ENCODE measurements at regions not wholly inside any gene's neighbourhood (a gene's known extent, or its start where the extent isn't known, plus 50 kb on each side); places are given as distances from the start of the nearest gene placed in this dataset.

DNA sequence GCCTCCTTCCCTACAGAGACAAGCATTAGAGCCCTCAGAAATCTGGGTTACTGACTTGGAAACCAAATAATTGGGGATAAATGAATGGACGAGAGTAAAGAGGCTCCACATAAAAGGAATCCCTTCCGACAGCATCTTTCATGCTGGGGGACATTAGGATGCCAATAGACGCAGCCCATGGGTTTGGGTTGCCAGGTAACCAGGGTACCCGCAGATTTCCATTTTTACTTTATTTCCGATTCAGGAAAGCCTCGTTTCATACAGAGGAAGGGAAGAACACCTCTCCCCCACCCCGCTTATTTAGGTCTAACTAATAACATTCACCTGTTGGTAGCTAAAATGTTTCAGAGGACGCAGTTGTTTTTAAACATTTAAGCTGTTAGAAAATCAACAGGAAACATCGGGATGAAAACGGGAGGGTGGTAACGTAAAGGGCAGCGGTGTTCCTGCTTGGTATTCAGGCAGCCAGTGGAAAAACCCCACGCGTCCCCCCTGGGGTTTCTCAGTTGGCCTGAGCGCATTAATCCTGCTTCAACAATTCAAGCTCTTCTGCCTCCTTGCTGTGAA is 179.5 kb downstream of the YTHDC2 start:
- Histone ChIP-seq H3K4me3 (ENCODE audit: insufficient read depth, low read depth, low read length) (no peak overlapping the region), H3K79me1 (ENCODE audit: low read depth in 1 of 2, low read length in 2 of 2) (no peaks in the 10 kb centered on the region), H4K5ac (ENCODE audit: low read depth, low read length) (no peak overlapping the region), H2BK5ac (ENCODE audit: low read depth, low read length, poor library complexity, severe bottlenecking) (no peak overlapping the region), H3K27me3 (ENCODE audit: control insufficient read depth, insufficient read depth, low read length) (peaks cover 20% of the 10 kb centered on the region), H4K91ac (ENCODE audit: insufficient read depth, low read depth, low read length) (no peak overlapping the region), H4K8ac (ENCODE audit: low read depth in 2 of 2, low read length in 2 of 2) (no peak overlapping the region), H3K23ac (ENCODE audit: low read depth, low read length) (no peak overlapping the region), H4K20me1 (ENCODE audit: insufficient read depth, low read length) (no peaks in the 10 kb centered on the region), H3K9me1 (ENCODE audit: insufficient read depth, low read length) (no peaks in the 10 kb centered on the region), H2BK20ac (ENCODE audit: low read depth, low read length) (no peak overlapping the region), H3K56ac (ENCODE audit: extremely low read depth, insufficient read depth, low read length) (no peak overlapping the region), H3K4ac (ENCODE audit: low read depth, low read length) (no peak overlapping the region), H2BK120ac (ENCODE audit: low read depth, low read length) (no peak overlapping the region), H2AFZ (replicated peaks; ENCODE audit: low read length, poor library complexity) (no peak overlapping the region), H2AK9ac (replicated peaks; ENCODE audit: low read depth, low read length, poor library complexity) (no peak overlapping the region), H2BK15ac (ENCODE audit: low read depth, low read length) (no peak overlapping the region), H3K36me3 (ENCODE audit: control insufficient read depth, insufficient read depth, low read length) (no peaks in the 10 kb centered on the region), H3K14ac (replicated peaks; ENCODE audit: low read depth, low read length) (no peak overlapping the region), H3K18ac (ENCODE audit: low read depth, low read length) (no peak overlapping the region), H2AK5ac (ENCODE audit: low read depth, low read length) (no peak overlapping the region), H3K9me3 (ENCODE audit: control insufficient read depth, insufficient read depth, low read length) (no peaks in the 10 kb centered on the region), H3K9ac (ENCODE audit: low read depth, low read length) (no peak overlapping the region), H3K27ac (ENCODE audit: insufficient read depth, low read length) (no peak overlapping the region), H3K4me2 (ENCODE audit: low read depth, low read length) (no peak overlapping the region), H3K4me1 (ENCODE audit: control insufficient read depth, insufficient read depth, low read length) (no peaks in the 10 kb centered on the region)
- dilution Hi-C loops (cut with HindIII; ENCODE audit: low sequenced_read_pairs, unreplicated experiment) (no loop called here), intact Hi-C loops (cut with micrococcal nuclease) (no loop called here), in situ Hi-C loops (cut with MboI; ENCODE audit: low sequenced_read_pairs) (no loop called here)
- no CpG with 5 or more reads among the region's 15 CpGs for WGBS, 2 experiments (ENCODE audit: extremely low coverage in 2 of 2, insufficient read length in 1 of 2)
- no TSS peak for BruUV-seq (replicated peaks)
- TF ChIP-seq MXI1 (IDR thresholded peaks at IDR 0.05; ENCODE audit: borderline replicate concordance, low read depth, low read length) (no peak), RCOR1 (IDR thresholded peaks at IDR 0.05; ENCODE audit: insufficient replicate concordance, low read length) (no peak), FOS (IDR thresholded peaks at IDR 0.05; ENCODE audit: low read depth, low read length) (no peak), ELK1 (IDR thresholded peaks at IDR 0.05; ENCODE audit: borderline replicate concordance, low read depth, low read length) (no peak), NFE2L2 (IDR thresholded peaks at IDR 0.05; ENCODE audit: low read depth, low read length) (no peak), CEBPB (IDR thresholded peaks at IDR 0.05; ENCODE audit: low read depth, low read length) (no peak), RAD21 (IDR thresholded peaks at IDR 0.05; ENCODE audit: low read length) (no peak), POLR2A (IDR thresholded peaks at IDR 0.05; ENCODE audit: low read depth, low read length) (no peak), SMC3 (IDR thresholded peaks at IDR 0.05; ENCODE audit: low read depth, low read length) (no peak), RFX5 (IDR thresholded peaks at IDR 0.05; ENCODE audit: low read depth, low read length) (no peak), MAFK (IDR thresholded peaks at IDR 0.05; ENCODE audit: low read depth, low read length) (no peak), USF2 (IDR thresholded peaks at IDR 0.05; ENCODE audit: low read depth, low read length) (no peak), BHLHE40 (IDR thresholded peaks at IDR 0.05; ENCODE audit: low read depth, low read length) (no peak)
- TF ChIP-seq, protein P1, sequence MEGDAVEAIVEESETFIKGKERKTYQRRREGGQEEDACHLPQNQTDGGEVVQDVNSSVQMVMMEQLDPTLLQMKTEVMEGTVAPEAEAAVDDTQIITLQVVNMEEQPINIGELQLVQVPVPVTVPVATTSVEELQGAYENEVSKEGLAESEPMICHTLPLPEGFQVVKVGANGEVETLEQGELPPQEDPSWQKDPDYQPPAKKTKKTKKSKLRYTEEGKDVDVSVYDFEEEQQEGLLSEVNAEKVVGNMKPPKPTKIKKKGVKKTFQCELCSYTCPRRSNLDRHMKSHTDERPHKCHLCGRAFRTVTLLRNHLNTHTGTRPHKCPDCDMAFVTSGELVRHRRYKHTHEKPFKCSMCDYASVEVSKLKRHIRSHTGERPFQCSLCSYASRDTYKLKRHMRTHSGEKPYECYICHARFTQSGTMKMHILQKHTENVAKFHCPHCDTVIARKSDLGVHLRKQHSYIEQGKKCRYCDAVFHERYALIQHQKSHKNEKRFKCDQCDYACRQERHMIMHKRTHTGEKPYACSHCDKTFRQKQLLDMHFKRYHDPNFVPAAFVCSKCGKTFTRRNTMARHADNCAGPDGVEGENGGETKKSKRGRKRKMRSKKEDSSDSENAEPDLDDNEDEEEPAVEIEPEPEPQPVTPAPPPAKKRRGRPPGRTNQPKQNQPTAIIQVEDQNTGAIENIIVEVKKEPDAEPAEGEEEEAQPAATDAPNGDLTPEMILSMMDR (conservative IDR thresholded peaks at IDR 0.05; ENCODE audit: low read depth, low read length): no peak
- CTCF ChIA-PET: interaction anchor here (0.8 kb wide), 1 partner anchor 14 kb away, joined by 3 read pairs; no protein-coding TSS in a partner anchor
- POLR2A ChIA-PET (ENCODE audit: unreplicated experiment): no interaction called here
- no peak for DNase-seq
- ATAC-seq (ENCODE audit: low read depth): no peak
